ENCODE measurements at regions not wholly inside any gene's neighbourhood (a gene's known extent, or its start where the extent isn't known, plus 50 kb on each side); places are given as distances from the start of the nearest gene placed in this dataset.

GRCh38 chr15:63434576-63435186 is 53.0 kb upstream of the CA12 start:
- no peaks in the 10 kb centered on the region for H3K27me3 Mint-ChIP-seq (ENCODE audit: low read depth)
- no peak for ATAC-seq (replicated peaks in 1 of 2)

GRCh38 chr15:63435204-63435820 is 53.7 kb upstream of the CA12 start:
- Mint-ChIP-seq H3K27ac (no peak overlapping the region), H3K27me3 (ENCODE audit: low read depth) (no peaks in the 10 kb centered on the region), H3K4me1 (ENCODE audit: low read depth) (peaks cover 42% of the 10 kb centered on the region), H3K4me3 (no peak overlapping the region), H3K36me3 (ENCODE audit: insufficient read depth in 2 of 2) (no peaks in the 10 kb centered on the region), H3K9me3 (no peaks in the 10 kb centered on the region)
- ATAC-seq (replicated peaks in 1 of 2) (no peak), DNase-seq (no peak)

More at GRCh38 chr15:63434576-63435186, 53.0 kb upstream of the CA12 start:
- H3K36me3 Mint-ChIP-seq (ENCODE audit: insufficient read depth in 2 of 2), result no peaks in the 10 kb centered on the region
- no peak for DNase-seq
- peaks cover 36% of the 10 kb centered on the region for H3K4me1 Mint-ChIP-seq (ENCODE audit: low read depth)
- H3K9me3 Mint-ChIP-seq, result no peaks in the 10 kb centered on the region
- H3K4me3 Mint-ChIP-seq, result no peak overlapping the region
- H3K27ac Mint-ChIP-seq, result no peak overlapping the region

GRCh38 chr15:63436341-63436740 is 54.7 kb upstream of the CA12 start:
- peak overlapping the region in 1 of 2 donors; percentile 61 for H3K4me3 Mint-ChIP-seq
- no peaks in the 10 kb centered on the region for H3K27me3 Mint-ChIP-seq (ENCODE audit: low read depth)
- H3K4me1 Mint-ChIP-seq (ENCODE audit: low read depth), result peaks cover 53% of the 10 kb centered on the region
- no peak overlapping the region for H3K27ac Mint-ChIP-seq
- H3K9me3 Mint-ChIP-seq, result no peaks in the 10 kb centered on the region
- H3K36me3 Mint-ChIP-seq (ENCODE audit: insufficient read depth in 2 of 2), result no peaks in the 10 kb centered on the region
- DNase-seq (no peak), ATAC-seq (replicated peaks in 1 of 2) (no peak)

GRCh38 chr15:63436872-63437375 is 55.3 kb upstream of the CA12 start:
- H3K4me3 Mint-ChIP-seq, result peak overlapping the region; percentile 6 to 61
- DNase-seq (peak; percentile 72 to 80), ATAC-seq (replicated peaks in 1 of 2) (peak; percentile 84)
- peaks cover 59% of the 10 kb centered on the region for H3K4me1 Mint-ChIP-seq (ENCODE audit: low read depth)
- no peaks in the 10 kb centered on the region for H3K36me3 Mint-ChIP-seq (ENCODE audit: insufficient read depth in 2 of 2)
- no peaks in the 10 kb centered on the region for H3K9me3 Mint-ChIP-seq
- H3K27me3 Mint-ChIP-seq (ENCODE audit: low read depth), result no peaks in the 10 kb centered on the region
- H3K27ac Mint-ChIP-seq, result peak overlapping the region; percentile 36

GRCh38 chr15:63439536-63440264 is 58.1 kb upstream of the CA12 start:
- H3K36me3 Mint-ChIP-seq (ENCODE audit: insufficient read depth in 2 of 2), result no peaks in the 10 kb centered on the region
- H3K9me3 Mint-ChIP-seq, result no peaks in the 10 kb centered on the region
- H3K4me3 Mint-ChIP-seq, result no peak overlapping the region
- peaks cover 76% of the 10 kb centered on the region for H3K4me1 Mint-ChIP-seq (ENCODE audit: low read depth)
- H3K27ac Mint-ChIP-seq, result no peak overlapping the region
- peak; percentile 65 to 68 for ATAC-seq (replicated peaks in 1 of 2)
- DNase-seq, result peak; percentile 21 to 36
- no peaks in the 10 kb centered on the region for H3K27me3 Mint-ChIP-seq (ENCODE audit: low read depth)

GRCh38 chr15:63440265-63440648 is 58.6 kb upstream of the CA12 start:
- no peaks in the 10 kb centered on the region for H3K9me3 Mint-ChIP-seq
- ATAC-seq (replicated peaks in 1 of 2) (no peak), DNase-seq (no peak)
- no peak overlapping the region for H3K27ac Mint-ChIP-seq
- H3K36me3 Mint-ChIP-seq (ENCODE audit: insufficient read depth in 2 of 2), result no peaks in the 10 kb centered on the region
- no peaks in the 10 kb centered on the region for H3K27me3 Mint-ChIP-seq (ENCODE audit: low read depth)
- peak overlapping the region in 1 of 2 donors; percentile 13 for H3K4me3 Mint-ChIP-seq
- peaks cover 78% of the 10 kb centered on the region for H3K4me1 Mint-ChIP-seq (ENCODE audit: low read depth)

GRCh38 chr15:63440756-63441155 is 59.1 kb upstream of the CA12 start:
- no peak for ATAC-seq (replicated peaks in 1 of 2)
- H3K4me3 Mint-ChIP-seq, result peak overlapping the region in 1 of 2 donors; percentile 13
- H3K27ac Mint-ChIP-seq, result no peak overlapping the region
- H3K9me3 Mint-ChIP-seq, result no peaks in the 10 kb centered on the region
- DNase-seq, result peak in 1 of 2 donors; percentile 3
- H3K36me3 Mint-ChIP-seq (ENCODE audit: insufficient read depth in 2 of 2), result no peaks in the 10 kb centered on the region
- peaks cover 78% of the 10 kb centered on the region for H3K4me1 Mint-ChIP-seq (ENCODE audit: low read depth)
- no peaks in the 10 kb centered on the region for H3K27me3 Mint-ChIP-seq (ENCODE audit: low read depth)

GRCh38 chr15:63441266-63441665 is 59.6 kb upstream of the CA12 start:
- ATAC-seq (replicated peaks in 1 of 2), result no peak
- Mint-ChIP-seq H3K4me1 (ENCODE audit: low read depth) (peaks cover 78% of the 10 kb centered on the region), H3K4me3 (no peak overlapping the region), H3K9me3 (no peaks in the 10 kb centered on the region), H3K27me3 (ENCODE audit: low read depth) (no peaks in the 10 kb centered on the region), H3K27ac (no peak overlapping the region), H3K36me3 (ENCODE audit: insufficient read depth in 2 of 2) (no peaks in the 10 kb centered on the region)
- no peak for DNase-seq

GRCh38 chr15:63442080-63442479 is 60.4 kb upstream of the CA12 start:
- H3K27me3 Mint-ChIP-seq (ENCODE audit: low read depth), result no peaks in the 10 kb centered on the region
- no peaks in the 10 kb centered on the region for H3K9me3 Mint-ChIP-seq
- DNase-seq, result no peak
- no peak for ATAC-seq (replicated peaks in 1 of 2)
- H3K4me1 Mint-ChIP-seq (ENCODE audit: low read depth), result peaks cover 78% of the 10 kb centered on the region
- H3K4me3 Mint-ChIP-seq, result no peak overlapping the region
- no peak overlapping the region for H3K27ac Mint-ChIP-seq
- H3K36me3 Mint-ChIP-seq (ENCODE audit: insufficient read depth in 2 of 2), result no peaks in the 10 kb centered on the region

- ATAC-seq (replicated peaks in 1 of 2) (no peak), DNase-seq (no peak)
- H3K9me3 Mint-ChIP-seq, result no peaks in the 10 kb centered on the region
- no peak overlapping the region for H3K27ac Mint-ChIP-seq
- no peaks in the 10 kb centered on the region for H3K36me3 Mint-ChIP-seq (ENCODE audit: insufficient read depth in 2 of 2)
- no peaks in the 10 kb centered on the region for H3K27me3 Mint-ChIP-seq (ENCODE audit: low read depth)
- H3K4me1 Mint-ChIP-seq (ENCODE audit: low read depth), result peaks cover 69% of the 10 kb centered on the region
- H3K4me3 Mint-ChIP-seq, result no peak overlapping the region
These were observed 59.8 kb upstream of the USP3 start for GRCh38 chr15:63444611-63445010.

- peak overlapping the region; percentile 13 to 35 for H3K4me3 Mint-ChIP-seq
- no peaks in the 10 kb centered on the region for H3K9me3 Mint-ChIP-seq
- peaks cover 53% of the 10 kb centered on the region for H3K4me1 Mint-ChIP-seq (ENCODE audit: low read depth)
- H3K36me3 Mint-ChIP-seq (ENCODE audit: insufficient read depth in 2 of 2), result no peaks in the 10 kb centered on the region
- no peaks in the 10 kb centered on the region for H3K27me3 Mint-ChIP-seq (ENCODE audit: low read depth)
- DNase-seq, result peak; percentile 3 to 9
- peak overlapping the region; percentile 18 for H3K27ac Mint-ChIP-seq
- ATAC-seq (replicated peaks in 1 of 2), result peak; percentile 48 to 70
These were observed 58.1 kb upstream of the USP3 start for GRCh38 chr15:63446255-63446654.

- H3K27ac Mint-ChIP-seq, result no peak overlapping the region
- H3K4me3 Mint-ChIP-seq, result no peak overlapping the region
- no peaks in the 10 kb centered on the region for H3K9me3 Mint-ChIP-seq
- peaks cover 44% of the 10 kb centered on the region for H3K4me1 Mint-ChIP-seq (ENCODE audit: low read depth)
- DNase-seq, result no peak
- no peaks in the 10 kb centered on the region for H3K36me3 Mint-ChIP-seq (ENCODE audit: insufficient read depth in 2 of 2)
- no peaks in the 10 kb centered on the region for H3K27me3 Mint-ChIP-seq (ENCODE audit: low read depth)
- ATAC-seq (replicated peaks in 1 of 2), result no peak
These were observed 57.2 kb upstream of the USP3 start for GRCh38 chr15:63447017-63447676.

- H3K4me3 Mint-ChIP-seq, result no peak overlapping the region
- no peaks in the 10 kb centered on the region for H3K27me3 Mint-ChIP-seq (ENCODE audit: low read depth)
- no peaks in the 10 kb centered on the region for H3K9me3 Mint-ChIP-seq
- peaks cover 43% of the 10 kb centered on the region for H3K4me1 Mint-ChIP-seq (ENCODE audit: low read depth)
- no peak overlapping the region for H3K27ac Mint-ChIP-seq
- no peak for DNase-seq
- H3K36me3 Mint-ChIP-seq (ENCODE audit: insufficient read depth in 2 of 2), result no peaks in the 10 kb centered on the region
- ATAC-seq (replicated peaks in 1 of 2), result no peak
These were observed 56.1 kb upstream of the USP3 start for GRCh38 chr15:63448266-63448665.

Measured in activated T-cell treated with anti-CD3 and anti-CD28 coated beads, Interleukin-2, amount 50 U/mL, for 72 hours (primary cell).